Middle frontal gyrus (tissue), 1 donor: ENCODE measurements at regions not wholly inside any gene's neighbourhood (a gene's known extent, or its start where the extent isn't known, plus 50 kb on each side); places are given as distances from the start of the nearest gene placed in this dataset.

ENCODE experiments used
- DNase-seq: peaks from one replicate; pipeline ENCODE4 v3.0.0-alpha.2; 2015; ENCODE audit warnings: low spot score; ENCODE audit errors: extremely low spot score

- no peak for DNase-seq
These were observed 138.9 kb downstream of the TOMM20 start for GRCh38 chr1:234989479-234990327.

- no peak for DNase-seq
These were observed 139.6 kb downstream of the TOMM20 start for GRCh38 chr1:234989019-234989418.

GRCh38 chr1:234988536-234988935 is 140.1 kb downstream of the TOMM20 start:
- no peak for DNase-seq

GRCh38 chr1:234988155-234988517 is 140.5 kb downstream of the TOMM20 start:
- DNase-seq = no peak

- DNase-seq = no peak
These were observed 141.1 kb downstream of the TOMM20 start for GRCh38 chr1:234987415-234988154.

GRCh38 chr1:234986750-234987414 is 141.8 kb downstream of the TOMM20 start:
- DNase-seq = no peak

GRCh38 chr1:234985516-234986294 is 142.9 kb downstream of the TOMM20 start:
- no peak for DNase-seq

GRCh38 chr1:234985007-234985370 is 143.6 kb downstream of the TOMM20 start:
- DNase-seq = no peak

- DNase-seq = no peak
These were observed 144.9 kb downstream of the TOMM20 start for GRCh38 chr1:234983564-234984238.

- DNase-seq = no peak
These were observed 146.9 kb downstream of the TOMM20 start for GRCh38 chr1:234981758-234982157.

GRCh38 chr1:234980645-234981396 is 147.8 kb downstream of the TOMM20 start:
- DNase-seq = no peak

- DNase-seq = no peak
These were observed 148.4 kb downstream of the TOMM20 start for GRCh38 chr1:234980291-234980644.

GRCh38 chr1:234979296-234980279 is 149.0 kb downstream of the TOMM20 start:
- DNase-seq = no peak

- DNase-seq = no peak
These were observed 150.0 kb downstream of the TOMM20 start for GRCh38 chr1:234978397-234979295.

GRCh38 chr1:234977875-234978396 is 150.7 kb downstream of the TOMM20 start:
- DNase-seq = no peak

- DNase-seq = no peak
These were observed 151.6 kb downstream of the TOMM20 start for GRCh38 chr1:234976861-234977680.
